ENCODE measurements at regions not wholly inside any gene's neighbourhood (a gene's known extent, or its start where the extent isn't known, plus 50 kb on each side); places are given as distances from the start of the nearest gene placed in this dataset.

DNA sequence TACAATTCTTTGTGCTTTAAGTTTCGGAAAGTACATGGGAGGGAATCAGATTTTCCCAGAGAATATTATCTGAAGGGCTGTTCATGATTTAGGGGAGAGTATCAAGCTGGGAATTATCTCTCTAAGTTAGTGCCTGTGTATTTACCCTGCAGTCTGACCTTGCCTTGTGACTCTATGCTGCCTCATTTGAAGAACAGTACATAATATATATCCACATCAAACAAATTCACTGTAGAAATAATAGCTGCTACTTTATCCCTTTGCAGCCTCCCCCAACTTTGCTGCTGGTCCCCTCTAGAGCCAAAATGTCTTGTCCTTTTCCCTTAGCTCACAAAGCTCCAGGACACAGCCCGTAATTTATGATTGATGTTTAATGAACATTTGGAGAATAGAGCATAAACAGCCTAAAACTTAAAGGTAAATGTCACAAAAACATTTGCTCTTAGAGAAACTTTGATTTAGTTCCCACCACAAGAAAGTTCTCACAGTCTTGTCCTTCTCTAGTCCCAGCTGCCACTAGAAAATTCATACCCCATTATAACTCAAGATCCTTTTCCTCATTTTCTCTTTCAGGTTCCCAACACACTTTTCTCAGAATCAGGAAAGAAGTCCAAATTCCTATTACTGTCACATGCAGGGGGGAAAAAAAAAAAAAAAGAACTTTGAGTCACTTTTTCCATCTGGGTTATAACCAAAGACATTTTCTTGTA lies 1009.6 kb downstream of the FLRT2 start:
- DNase-seq = no peak

- no peak for DNase-seq
Measured at GRCh38 chr14:86533834-86534233, 1003.9 kb downstream of the FLRT2 start.

DNA sequence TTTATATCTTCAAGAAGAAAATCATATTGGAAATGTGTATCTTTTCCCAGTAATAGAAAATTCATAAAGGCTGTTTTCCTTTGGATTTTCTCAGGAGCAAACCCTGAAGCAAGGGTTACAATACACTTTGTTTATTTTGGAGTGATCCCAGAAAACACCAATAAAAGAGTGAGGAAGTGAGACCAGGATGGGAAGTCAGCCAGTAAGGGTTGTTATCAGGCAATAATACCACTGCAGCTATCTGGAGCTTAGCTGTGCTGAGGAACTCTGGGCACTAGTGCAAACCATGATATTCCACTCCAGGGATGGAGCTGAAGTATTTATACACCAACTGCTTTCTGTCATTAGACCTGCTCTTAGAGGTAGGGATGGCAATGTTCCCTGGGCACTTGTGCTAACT lies 1002.3 kb downstream of the FLRT2 start:
- DNase-seq = no peak

- DNase-seq = no peak
Measured at GRCh38 chr14:86530457-86530856, 1000.5 kb downstream of the FLRT2 start.

GRCh38 chr14:86527312-86527711 lies 997.4 kb downstream of the FLRT2 start:
- no peak for DNase-seq

DNA sequence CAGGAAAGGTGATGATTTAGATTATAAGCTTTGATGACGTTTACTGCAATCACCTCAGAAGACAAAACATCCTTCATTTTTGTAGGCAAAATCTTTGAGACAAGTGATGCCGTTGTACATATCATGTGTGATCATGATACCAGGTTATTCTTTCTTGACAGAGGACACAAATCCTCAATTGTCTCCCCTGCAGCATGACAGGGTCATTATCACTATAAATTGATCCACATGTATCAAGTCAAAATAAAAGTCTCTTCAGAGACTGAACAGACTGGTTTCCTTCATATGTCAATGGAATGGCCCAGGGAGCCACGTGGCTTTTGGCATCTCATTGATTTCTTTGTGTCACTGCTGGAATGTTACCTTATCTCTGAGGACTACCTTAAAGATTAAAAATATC lies 995.7 kb downstream of the FLRT2 start:
- no peak for DNase-seq

GRCh38 chr14:86521843-86522242 lies 991.9 kb downstream of the FLRT2 start:
- no peak for DNase-seq

- no peak for DNase-seq
Measured at GRCh38 chr14:86521031-86521730, 991.2 kb downstream of the FLRT2 start.

- no peak for DNase-seq
Measured at GRCh38 chr14:86518298-86518697, 988.4 kb downstream of the FLRT2 start.

- DNase-seq = no peak
Measured at GRCh38 chr14:86515195-86515594, 985.3 kb downstream of the FLRT2 start.

- no peak for DNase-seq
Measured at GRCh38 chr14:86513564-86513963, 983.6 kb downstream of the FLRT2 start.

DNA sequence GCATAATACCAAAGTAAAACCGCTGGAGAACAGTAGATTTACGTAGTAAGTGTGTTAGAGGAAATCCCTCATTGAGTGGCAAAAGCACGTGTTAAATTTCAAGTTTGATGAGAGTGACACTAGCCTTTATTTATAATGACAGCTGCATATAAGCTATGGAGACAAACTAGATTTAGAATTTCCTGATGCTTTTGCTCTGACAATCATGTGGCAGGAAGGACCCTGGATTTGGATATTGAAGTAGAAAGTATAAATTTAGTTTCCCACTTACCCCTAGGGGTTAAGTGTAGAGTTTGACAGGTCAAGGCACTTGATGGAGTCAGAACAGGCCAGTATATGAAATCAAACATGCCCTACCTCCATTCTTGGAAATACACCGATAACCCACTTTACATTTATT lies 983.1 kb downstream of the FLRT2 start:
- DNase-seq = no peak

DNA sequence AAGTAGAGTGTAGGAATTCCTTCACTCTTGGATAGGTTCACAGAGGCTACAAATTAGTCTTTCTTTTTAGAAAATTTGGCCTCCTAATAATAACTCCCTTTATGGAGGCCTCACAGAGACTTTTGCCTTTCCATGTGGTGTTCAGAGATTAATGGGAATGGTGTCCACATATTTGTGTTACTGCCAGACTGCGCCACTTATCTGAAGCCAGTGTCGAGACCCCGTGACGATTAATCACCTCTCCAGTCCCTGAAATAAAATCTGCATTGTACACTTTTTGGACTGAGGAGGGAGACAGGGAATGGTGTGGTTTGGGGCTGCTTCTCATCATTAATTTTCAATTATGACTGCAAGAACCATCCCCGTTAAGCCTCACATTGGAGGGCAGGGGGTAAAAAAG lies 980.5 kb downstream of the FLRT2 start:
- DNase-seq = no peak

GRCh38 chr14:86505808-86506207 lies 975.9 kb downstream of the FLRT2 start:
- no peak for DNase-seq

DNA sequence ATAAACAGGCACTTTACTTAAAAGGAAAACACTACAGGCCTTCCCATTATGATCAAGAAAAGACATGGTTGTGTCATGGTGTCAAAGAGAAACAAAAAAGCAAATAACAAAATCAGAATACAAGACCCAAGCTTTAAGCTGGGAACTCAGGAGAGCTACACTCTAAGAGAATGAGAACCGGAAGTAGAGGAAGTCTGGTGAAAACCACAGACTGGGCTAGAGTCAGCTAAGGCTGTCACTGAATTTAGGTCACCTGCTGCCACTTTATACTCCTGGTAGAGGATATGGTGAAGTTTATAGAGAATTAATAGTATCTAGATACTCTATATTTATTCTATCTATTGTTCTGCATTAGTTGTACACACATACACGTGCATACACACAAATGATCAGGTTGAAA lies 971.7 kb downstream of the FLRT2 start:
- DNase-seq = no peak

GRCh38 chr14:86491743-86492142 lies 961.8 kb downstream of the FLRT2 start:
- DNase-seq = peak; percentile 39

GRCh38 chr14:86481104-86481503 lies 951.2 kb downstream of the FLRT2 start:
- no peak for DNase-seq

DNA sequence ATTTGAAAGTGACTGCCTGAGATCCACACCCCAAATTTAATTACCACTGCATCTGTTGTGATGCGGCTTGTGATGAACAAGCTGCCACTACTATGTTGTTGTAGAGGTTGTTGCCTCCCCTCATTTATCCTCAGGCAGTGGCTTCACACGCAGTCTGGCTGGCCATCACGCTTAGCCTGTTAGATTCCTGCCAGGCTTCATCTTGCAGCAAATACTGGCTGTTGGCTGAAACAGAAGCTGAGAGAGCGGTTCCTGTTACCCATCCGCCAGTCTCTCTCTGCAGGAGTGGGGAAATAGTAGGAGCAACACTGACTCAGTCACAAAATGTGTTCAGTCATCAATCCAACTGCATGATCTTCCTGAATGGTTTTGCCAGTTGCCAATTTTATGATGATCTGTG lies 934.4 kb downstream of the FLRT2 start:
- DNase-seq = no peak

DNA sequence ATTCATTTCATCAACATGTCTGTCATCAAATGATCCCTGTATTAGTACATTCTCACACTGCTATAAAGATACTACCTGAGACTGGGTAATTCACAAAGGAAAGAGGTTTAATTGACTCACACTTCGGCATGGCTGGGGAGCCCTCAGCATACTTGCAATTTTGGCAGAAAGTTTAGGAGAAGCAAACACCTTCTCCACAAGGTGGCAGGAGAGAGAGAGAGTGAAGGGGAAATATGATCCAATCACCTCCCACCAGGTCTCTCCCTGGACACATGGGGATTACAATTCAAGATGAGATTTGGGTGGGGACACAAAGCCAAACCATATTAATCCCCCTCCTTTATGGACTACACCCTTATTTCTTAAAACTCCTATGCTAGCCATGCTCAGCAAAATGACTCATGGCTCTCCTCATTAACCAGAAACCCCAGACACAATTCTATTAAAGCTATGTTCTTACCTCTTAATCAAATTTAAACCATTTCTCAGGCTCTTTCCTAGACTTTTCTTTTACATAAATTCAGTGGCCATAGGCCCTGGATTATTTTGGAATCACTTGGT lies 932.3 kb downstream of the FLRT2 start:
- no peak for DNase-seq

DNA sequence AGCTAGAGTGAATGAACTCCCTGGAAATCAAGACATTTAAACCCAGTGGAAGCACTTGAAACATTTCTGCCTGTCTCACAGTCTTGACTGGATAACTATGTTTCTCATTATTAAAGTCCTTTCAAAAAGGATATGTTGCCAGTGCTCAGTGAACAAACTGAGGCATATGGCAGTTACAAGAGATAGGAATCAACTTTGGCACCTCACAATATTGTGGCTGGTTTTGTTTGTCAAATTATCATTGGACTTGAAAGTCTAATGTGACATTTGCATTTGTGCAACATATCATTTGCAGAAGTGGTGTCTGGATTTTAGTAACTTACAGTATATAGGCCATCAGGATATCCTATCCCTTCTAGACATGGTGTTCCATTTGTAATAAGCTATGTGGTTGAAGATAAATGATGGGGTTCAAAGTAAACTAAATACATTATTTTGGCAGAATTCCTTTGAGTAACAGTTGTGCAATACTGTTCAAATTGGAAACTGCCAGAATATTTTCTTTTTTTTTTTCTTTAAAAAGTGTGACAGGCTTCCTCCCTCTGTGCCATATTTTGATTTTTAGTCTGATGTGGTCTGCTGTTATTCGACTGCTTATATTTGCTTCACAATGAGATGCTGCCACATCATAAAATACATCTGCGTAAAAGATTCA lies 927.7 kb downstream of the FLRT2 start:
- no peak for DNase-seq

- DNase-seq = no peak
Measured at GRCh38 chr14:86450085-86450484, 920.1 kb downstream of the FLRT2 start.

DNA sequence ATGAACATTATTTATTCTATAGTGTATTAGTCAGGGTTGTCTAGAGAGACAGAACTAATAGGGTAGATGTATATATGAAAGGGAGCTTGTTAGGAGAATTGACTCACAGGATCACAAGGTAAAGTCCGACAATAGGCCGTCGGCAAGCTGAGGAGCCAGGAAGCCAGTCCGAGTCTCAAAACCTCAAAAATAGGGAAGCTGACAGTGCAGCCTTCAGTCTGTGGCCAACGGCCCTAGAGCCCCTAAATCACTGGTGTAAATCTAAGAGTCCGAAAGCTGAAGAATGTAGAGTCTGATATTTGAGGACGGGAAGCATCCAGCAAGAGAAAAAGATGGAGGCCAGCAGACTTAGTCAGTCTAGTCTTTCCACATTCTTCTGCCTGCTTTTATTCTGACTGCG lies 912.2 kb downstream of the FLRT2 start:
- DNase-seq = no peak

- DNase-seq = no peak
Measured at GRCh38 chr14:86430853-86431252, 900.9 kb downstream of the FLRT2 start.

DNA sequence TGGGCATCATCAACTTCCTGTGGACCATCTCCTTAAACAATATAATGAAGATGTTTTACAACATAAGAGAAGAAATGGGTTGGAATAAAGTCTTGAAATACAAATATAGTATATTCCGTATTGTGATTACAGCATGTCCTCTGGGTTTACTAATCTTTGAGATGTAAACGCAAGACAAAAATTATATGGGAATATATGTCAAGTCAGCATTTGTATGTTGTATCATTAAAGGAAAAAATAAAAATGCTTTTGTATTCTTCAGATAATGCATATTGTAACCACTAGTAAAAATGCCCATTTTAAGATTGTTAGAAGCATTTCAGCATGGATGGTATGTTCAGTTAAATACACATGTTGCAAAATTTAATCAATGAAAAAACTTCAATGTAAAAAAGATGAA lies 893.3 kb downstream of the FLRT2 start:
- DNase-seq = no peak
